HG03060 (cell line): ENCODE measurements at regions not wholly inside any gene's neighbourhood (a gene's known extent, or its start where the extent isn't known, plus 50 kb on each side); places are given as distances from the start of the nearest gene placed in this dataset.

ENCODE experiments used
- ATAC-seq: cut with Tn5 transposase; IDR thresholded peaks from one replicate; pipeline ENCODE4 v1.9.1; 2021; ENCODE audit warnings: low read depth, moderate number of reproducible peaks; ENCODE audit not compliant: unreplicated experiment

DNA sequence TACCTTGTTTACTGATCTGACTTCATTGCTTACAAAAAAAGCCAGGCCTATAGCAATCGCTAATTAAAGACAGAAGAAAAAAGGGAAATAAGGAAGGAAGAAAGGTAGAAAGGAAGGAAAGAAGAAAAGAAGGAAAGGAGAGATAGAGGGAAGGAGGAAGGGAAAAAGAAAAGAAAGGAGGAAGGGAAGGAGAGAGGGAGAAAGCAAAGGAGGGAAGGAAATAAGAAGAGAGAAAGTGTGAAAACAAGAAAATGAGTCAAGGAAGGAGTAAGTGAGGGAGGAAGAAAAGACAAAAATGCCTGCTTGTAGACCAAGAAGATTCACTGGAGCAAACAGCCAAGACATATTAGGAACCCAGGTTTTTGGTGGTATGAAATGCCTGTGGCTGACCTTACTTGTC is 57.0 kb upstream of the MAGEB16 start:
- no peak for ATAC-seq

DNA sequence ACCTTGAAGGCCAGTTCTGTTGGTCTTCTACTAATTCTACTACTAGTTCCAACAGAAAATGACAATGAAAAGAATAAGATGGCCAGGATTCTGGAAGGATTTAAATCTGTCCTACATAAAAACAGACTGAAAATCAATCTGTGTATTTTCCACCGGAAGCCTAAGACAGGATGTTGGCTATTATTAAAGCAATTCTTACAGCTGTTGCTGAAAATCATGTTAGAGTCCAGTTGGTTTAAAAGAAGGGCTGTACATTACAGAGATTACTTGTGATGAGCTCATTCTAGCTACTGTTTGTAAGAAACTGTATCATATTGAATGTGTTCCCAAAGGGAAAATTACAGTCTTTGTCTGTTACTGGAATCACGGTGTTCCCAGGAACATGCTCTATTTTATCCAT is 54.8 kb upstream of the MAGEB16 start:
- ATAC-seq, result no peak
